ENCODE measurements at regions not wholly inside any gene's neighbourhood (a gene's known extent, or its start where the extent isn't known, plus 50 kb on each side); places are given as distances from the start of the nearest gene placed in this dataset.

DNA sequence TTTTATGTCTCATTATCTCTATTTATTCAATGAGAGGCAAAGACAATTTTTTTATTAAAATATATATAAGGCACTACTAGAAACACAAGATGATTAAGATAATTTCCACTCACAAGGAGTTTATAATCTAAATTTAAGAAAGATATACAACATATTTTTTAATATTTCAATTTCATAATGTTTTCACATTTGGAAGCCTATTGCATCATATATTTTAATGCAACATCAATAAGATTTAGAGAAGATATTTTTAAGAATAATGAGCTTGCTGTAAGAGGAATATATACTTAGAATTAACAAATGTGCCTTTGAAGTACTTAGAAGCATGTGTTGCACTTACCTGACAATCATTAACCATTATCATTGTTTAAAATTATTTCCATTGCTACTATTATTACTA, 597.7 kb upstream of the BTBD3 start:
- Histone ChIP-seq H3K27me3 (ENCODE audit: control insufficient read depth, insufficient read depth, low read length) (no peaks in the 10 kb centered on the region), H3K4me3 (ENCODE audit: low read depth, low read length) (no peak overlapping the region), H3K36me3 (ENCODE audit: control insufficient read depth, insufficient read depth, low read length) (no peaks in the 10 kb centered on the region)
- no peak for DNase-seq (ENCODE audit: low read depth)
- TF ChIP-seq, protein P1, sequence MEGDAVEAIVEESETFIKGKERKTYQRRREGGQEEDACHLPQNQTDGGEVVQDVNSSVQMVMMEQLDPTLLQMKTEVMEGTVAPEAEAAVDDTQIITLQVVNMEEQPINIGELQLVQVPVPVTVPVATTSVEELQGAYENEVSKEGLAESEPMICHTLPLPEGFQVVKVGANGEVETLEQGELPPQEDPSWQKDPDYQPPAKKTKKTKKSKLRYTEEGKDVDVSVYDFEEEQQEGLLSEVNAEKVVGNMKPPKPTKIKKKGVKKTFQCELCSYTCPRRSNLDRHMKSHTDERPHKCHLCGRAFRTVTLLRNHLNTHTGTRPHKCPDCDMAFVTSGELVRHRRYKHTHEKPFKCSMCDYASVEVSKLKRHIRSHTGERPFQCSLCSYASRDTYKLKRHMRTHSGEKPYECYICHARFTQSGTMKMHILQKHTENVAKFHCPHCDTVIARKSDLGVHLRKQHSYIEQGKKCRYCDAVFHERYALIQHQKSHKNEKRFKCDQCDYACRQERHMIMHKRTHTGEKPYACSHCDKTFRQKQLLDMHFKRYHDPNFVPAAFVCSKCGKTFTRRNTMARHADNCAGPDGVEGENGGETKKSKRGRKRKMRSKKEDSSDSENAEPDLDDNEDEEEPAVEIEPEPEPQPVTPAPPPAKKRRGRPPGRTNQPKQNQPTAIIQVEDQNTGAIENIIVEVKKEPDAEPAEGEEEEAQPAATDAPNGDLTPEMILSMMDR (IDR thresholded peaks at IDR 0.05; ENCODE audit: insufficient read depth, low read length, poor library complexity, severe bottlenecking): no peak

DNA sequence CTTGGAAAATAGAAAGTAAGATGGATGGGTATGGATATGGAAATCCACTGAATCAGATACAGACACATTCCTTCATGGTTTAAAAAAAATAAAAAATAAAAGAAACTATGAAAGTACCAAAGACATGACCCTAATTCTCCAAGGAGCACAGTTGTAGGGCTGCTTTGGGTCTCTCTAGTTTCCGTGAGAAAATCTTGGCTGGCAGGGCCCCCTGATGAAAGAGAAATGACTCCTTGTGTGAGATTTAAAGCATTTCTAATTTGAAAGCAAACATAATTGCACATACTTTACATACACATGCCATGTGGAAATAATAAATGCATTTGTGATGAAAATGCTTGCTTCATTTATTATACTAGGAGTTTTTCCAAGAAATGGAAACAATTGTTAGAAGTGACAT, 593.9 kb upstream of the BTBD3 start:
- TF ChIP-seq, protein P1 (IDR thresholded peaks at IDR 0.05; ENCODE audit: insufficient read depth, low read length, poor library complexity, severe bottlenecking): no peak
- no peak overlapping the region for H3K4me3 ChIP-seq (ENCODE audit: low read depth, low read length)
- no peak for DNase-seq (ENCODE audit: low read depth)
- no peaks in the 10 kb centered on the region for H3K36me3 ChIP-seq (ENCODE audit: control insufficient read depth, insufficient read depth, low read length)
- H3K27me3 ChIP-seq (ENCODE audit: control insufficient read depth, insufficient read depth, low read length): no peaks in the 10 kb centered on the region

DNA sequence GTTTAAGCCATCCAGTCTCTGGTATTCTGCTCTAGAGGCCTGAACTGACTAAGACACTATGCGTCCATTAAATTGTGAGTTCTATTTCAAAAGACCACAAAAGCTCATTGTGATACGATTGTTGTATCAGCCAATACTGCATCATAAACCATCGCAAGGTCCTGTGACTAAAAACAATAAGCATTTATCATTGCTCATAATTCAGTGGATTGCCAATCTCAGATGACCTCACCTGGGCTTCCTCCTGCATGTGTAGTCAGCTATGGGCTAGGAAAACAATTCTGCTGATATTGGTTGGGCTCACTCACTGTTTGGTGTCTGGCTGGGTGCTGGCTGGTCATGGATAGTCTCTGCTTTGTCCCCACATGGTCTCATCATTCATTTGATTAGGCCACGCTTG, 592.7 kb upstream of the BTBD3 start:
- no peak overlapping the region for H3K4me3 ChIP-seq (ENCODE audit: low read depth, low read length)
- H3K27me3 ChIP-seq (ENCODE audit: control insufficient read depth, insufficient read depth, low read length): no peaks in the 10 kb centered on the region
- H3K36me3 ChIP-seq (ENCODE audit: control insufficient read depth, insufficient read depth, low read length): no peaks in the 10 kb centered on the region
- TF ChIP-seq, protein P1 (IDR thresholded peaks at IDR 0.05; ENCODE audit: insufficient read depth, low read length, poor library complexity, severe bottlenecking): no peak
- DNase-seq (ENCODE audit: low read depth): no peak

DNA sequence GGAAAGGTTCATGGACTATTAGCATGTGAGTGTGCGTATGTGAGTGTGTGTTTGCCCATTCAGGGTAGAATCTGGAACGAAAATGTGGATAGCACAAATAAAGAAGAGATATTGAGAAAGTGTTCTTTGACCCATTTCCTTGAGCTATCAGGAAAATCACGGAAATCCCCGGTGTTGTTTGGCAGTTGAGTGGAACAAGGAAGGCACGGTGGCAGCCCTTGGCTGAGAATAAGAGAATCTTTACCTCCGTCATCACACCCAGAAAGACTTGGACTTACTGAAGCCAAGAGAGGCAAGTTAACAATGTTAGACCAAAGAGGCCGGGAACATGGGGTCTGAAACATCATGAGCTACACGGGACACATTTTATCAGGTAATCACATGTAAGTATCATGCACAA, 588.9 kb upstream of the BTBD3 start:
- no peaks in the 10 kb centered on the region for H3K36me3 ChIP-seq (ENCODE audit: control insufficient read depth, insufficient read depth, low read length)
- no peak for DNase-seq (ENCODE audit: low read depth)
- TF ChIP-seq, protein P1 (IDR thresholded peaks at IDR 0.05; ENCODE audit: insufficient read depth, low read length, poor library complexity, severe bottlenecking): no peak
- H3K27me3 ChIP-seq (ENCODE audit: control insufficient read depth, insufficient read depth, low read length): no peaks in the 10 kb centered on the region
- H3K4me3 ChIP-seq (ENCODE audit: low read depth, low read length): no peak overlapping the region

- no peak for DNase-seq (ENCODE audit: low read depth)
- no peaks in the 10 kb centered on the region for H3K27me3 ChIP-seq (ENCODE audit: control insufficient read depth, insufficient read depth, low read length)
- no peak overlapping the region for H3K4me3 ChIP-seq (ENCODE audit: low read depth, low read length)
- TF ChIP-seq, protein P1 (IDR thresholded peaks at IDR 0.05; ENCODE audit: insufficient read depth, low read length, poor library complexity, severe bottlenecking): no peak
- H3K36me3 ChIP-seq (ENCODE audit: control insufficient read depth, insufficient read depth, low read length): no peaks in the 10 kb centered on the region
These were observed 588.4 kb upstream of the BTBD3 start for GRCh38 chr20:11329271-11329670.

- TF ChIP-seq, protein P1 (IDR thresholded peaks at IDR 0.05; ENCODE audit: insufficient read depth, low read length, poor library complexity, severe bottlenecking): no peak
- no peak for DNase-seq (ENCODE audit: low read depth)
These were observed 586.6 kb upstream of the BTBD3 start for GRCh38 chr20:11331096-11331495.

More at GRCh38 chr20:11331096-11331495, 586.6 kb upstream of the BTBD3 start:
- no peaks in the 10 kb centered on the region for H3K36me3 ChIP-seq (ENCODE audit: control insufficient read depth, insufficient read depth, low read length)
- H3K27me3 ChIP-seq (ENCODE audit: control insufficient read depth, insufficient read depth, low read length): no peaks in the 10 kb centered on the region
- H3K4me3 ChIP-seq (ENCODE audit: low read depth, low read length): no peak overlapping the region
